ENCODE measurements at regions not wholly inside any gene's neighbourhood (a gene's known extent, or its start where the extent isn't known, plus 50 kb on each side); places are given as distances from the start of the nearest gene placed in this dataset.
A peak's percentile ranks its signal among the peaks of the same experiment; 100 is the strongest.

GRCh38 chr21:43337901-43338655 is 88.9 kb downstream of the SIK1 start:
- H3K4me1 Mint-ChIP-seq, result peaks cover 28% of the 10 kb centered on the region
- peak overlapping the region; percentile 32 for H3K27ac Mint-ChIP-seq
- ChIA-PET POLR2A (no interaction called here), CTCF (no interaction called here)
- TF ChIP-seq CTCF (IDR thresholded peaks at IDR 0.05), result no peak
- no peak overlapping the region for H3K4me3 Mint-ChIP-seq
- no peak for ATAC-seq (ENCODE audit: low read depth)
- no peak for DNase-seq
- no peaks in the 10 kb centered on the region for H3K27me3 Mint-ChIP-seq
- H3K9me3 Mint-ChIP-seq, result no peaks in the 10 kb centered on the region
- intact Hi-C loops (cut with micrococcal nuclease), result no loop called here
- no peaks in the 10 kb centered on the region for H3K36me3 Mint-ChIP-seq (ENCODE audit: low read depth)

- ChIA-PET CTCF (no interaction called here), POLR2A (no interaction called here)
- TF ChIP-seq CTCF (IDR thresholded peaks at IDR 0.05), result no peak
- H3K4me3 Mint-ChIP-seq, result no peak overlapping the region
- H3K36me3 Mint-ChIP-seq (ENCODE audit: low read depth), result no peaks in the 10 kb centered on the region
- no peaks in the 10 kb centered on the region for H3K9me3 Mint-ChIP-seq
- H3K27me3 Mint-ChIP-seq, result no peaks in the 10 kb centered on the region
- ATAC-seq (ENCODE audit: low read depth) (no peak), DNase-seq (no peak)
- peaks cover 28% of the 10 kb centered on the region for H3K4me1 Mint-ChIP-seq
- intact Hi-C loops (cut with micrococcal nuclease), result no loop called here
- no peak overlapping the region for H3K27ac Mint-ChIP-seq
These were observed 91.8 kb downstream of the SIK1 start for GRCh38 chr21:43335119-43335518.

- ATAC-seq (ENCODE audit: low read depth), result no peak
- Mint-ChIP-seq H3K4me3 (no peak overlapping the region), H3K27ac (no peak overlapping the region), H3K9me3 (no peaks in the 10 kb centered on the region), H3K27me3 (no peaks in the 10 kb centered on the region), H3K4me1 (peaks cover 28% of the 10 kb centered on the region), H3K36me3 (ENCODE audit: low read depth) (no peaks in the 10 kb centered on the region)
- intact Hi-C loops (cut with micrococcal nuclease), result no loop called here
- no peak for TF ChIP-seq CTCF (IDR thresholded peaks at IDR 0.05)
- ChIA-PET CTCF (no interaction called here), POLR2A (no interaction called here)
- no peak for DNase-seq
These were observed 92.5 kb downstream of the SIK1 start for GRCh38 chr21:43334214-43334958.

- Mint-ChIP-seq H3K27ac (no peak overlapping the region), H3K27me3 (no peaks in the 10 kb centered on the region), H3K9me3 (no peaks in the 10 kb centered on the region), H3K4me3 (no peak overlapping the region), H3K4me1 (peaks cover 19% of the 10 kb centered on the region), H3K36me3 (ENCODE audit: low read depth) (no peaks in the 10 kb centered on the region)
- DNase-seq (no peak), ATAC-seq (ENCODE audit: low read depth) (no peak)
- no peak for TF ChIP-seq CTCF (IDR thresholded peaks at IDR 0.05)
- intact Hi-C loops (cut with micrococcal nuclease), result no loop called here
- CTCF ChIA-PET, result no interaction called here
- POLR2A ChIA-PET, result no interaction called here
These were observed 93.5 kb downstream of the SIK1 start for GRCh38 chr21:43333298-43334062.

DNA sequence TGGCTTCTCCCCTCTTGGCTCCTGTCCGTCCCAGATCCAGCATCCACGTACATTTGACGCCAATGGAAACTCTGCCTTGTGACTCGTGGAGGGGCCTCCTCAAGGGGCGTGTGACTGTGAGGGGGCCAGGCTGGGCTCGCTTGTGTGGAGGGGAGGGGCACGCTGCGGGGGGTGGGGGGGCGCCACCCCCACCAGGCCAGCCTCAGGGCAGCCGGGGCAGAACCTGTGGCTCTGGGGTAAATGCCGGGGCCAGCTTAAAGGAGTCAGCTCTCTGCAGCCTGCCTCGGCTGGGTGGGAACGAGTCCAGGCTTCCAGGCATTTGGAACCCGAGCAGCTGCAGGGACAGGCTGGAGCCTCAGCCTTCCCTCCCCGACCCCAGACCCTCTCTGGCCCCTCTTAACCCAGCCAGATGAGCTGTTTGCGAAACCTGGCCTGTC is 94.1 kb downstream of the SIK1 start:
- ATAC-seq (ENCODE audit: low read depth) (no peak), DNase-seq (no peak)
- CTCF ChIA-PET, result no interaction called here
- no peak overlapping the region for H3K27ac Mint-ChIP-seq
- no peak overlapping the region for H3K4me3 Mint-ChIP-seq
- no peaks in the 10 kb centered on the region for H3K36me3 Mint-ChIP-seq (ENCODE audit: low read depth)
- no peaks in the 10 kb centered on the region for H3K27me3 Mint-ChIP-seq
- peaks cover 14% of the 10 kb centered on the region for H3K4me1 Mint-ChIP-seq
- intact Hi-C loops (cut with micrococcal nuclease), result no loop called here
- no peaks in the 10 kb centered on the region for H3K9me3 Mint-ChIP-seq
- POLR2A ChIA-PET, result no interaction called here
- no peak for TF ChIP-seq CTCF (IDR thresholded peaks at IDR 0.05)

Measured in activated B cell treated with CpG ODN at 0.5 μM for 24 hours (primary cell).